Renal pelvis (tissue), 1 donor: ENCODE measurements at regions not wholly inside any gene's neighbourhood (a gene's known extent, or its start where the extent isn't known, plus 50 kb on each side); places are given as distances from the start of the nearest gene placed in this dataset.
A peak's percentile ranks its signal among the peaks of the same experiment; 100 is the strongest.

Experiments
- DNase-seq: peaks from one replicate; pipeline ENCODE4 v3.0.0-alpha.2; 2013

GRCh38 chr2:175560521-175561169 is 379.1 kb upstream of the ATP5MC3 start:
- DNase-seq: no peak

DNA sequence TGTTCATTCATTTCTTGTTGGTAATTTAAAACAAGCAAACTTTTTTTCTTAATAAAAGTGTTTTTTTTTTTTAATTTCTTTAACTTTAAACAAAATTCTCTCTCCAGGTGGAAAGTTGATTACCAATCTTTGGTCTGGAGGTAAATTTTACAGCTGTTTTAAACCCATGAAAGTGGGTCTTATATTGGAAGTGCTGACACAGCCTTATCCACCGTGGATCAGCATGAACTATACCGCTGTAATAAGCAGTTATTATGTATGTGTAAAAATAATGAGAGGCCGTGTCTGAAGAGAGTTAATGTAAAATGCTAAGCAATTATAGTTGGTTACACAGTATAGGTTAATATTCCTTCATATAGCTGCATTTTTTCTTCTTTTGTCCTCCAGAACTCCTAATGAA is 378.1 kb upstream of the ATP5MC3 start:
- no peak for DNase-seq

GRCh38 chr2:175557810-175558377 is 376.4 kb upstream of the ATP5MC3 start:
- no peak for DNase-seq

- no peak for DNase-seq
Observed at GRCh38 chr2:175553910-175554309, 372.4 kb upstream of the ATP5MC3 start.

GRCh38 chr2:175552902-175553301 is 371.4 kb upstream of the ATP5MC3 start:
- no peak for DNase-seq

GRCh38 chr2:175540421-175540820 is 358.9 kb upstream of the ATP5MC3 start:
- no peak for DNase-seq

DNA sequence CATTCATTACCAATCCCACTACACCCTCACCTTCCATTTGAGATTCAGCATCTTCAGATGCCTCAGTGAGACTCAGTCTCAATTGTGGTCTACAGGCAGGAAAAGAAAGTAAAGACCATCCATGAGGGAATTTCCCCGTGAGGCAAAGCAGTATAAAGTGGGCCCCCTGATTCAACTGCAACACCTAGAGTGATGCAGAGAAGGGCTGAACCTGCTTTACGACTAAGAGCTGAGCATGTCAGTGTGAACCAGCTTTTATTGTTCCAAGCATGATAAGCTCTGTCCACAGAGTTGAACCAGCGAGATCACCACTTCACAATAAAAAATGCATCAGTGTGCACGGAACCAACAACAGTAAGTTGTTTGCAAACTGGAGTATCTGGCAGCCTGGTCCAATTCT is 357.6 kb upstream of the ATP5MC3 start:
- no peak for DNase-seq

GRCh38 chr2:175536059-175536458 is 354.5 kb upstream of the ATP5MC3 start:
- no peak for DNase-seq

DNA sequence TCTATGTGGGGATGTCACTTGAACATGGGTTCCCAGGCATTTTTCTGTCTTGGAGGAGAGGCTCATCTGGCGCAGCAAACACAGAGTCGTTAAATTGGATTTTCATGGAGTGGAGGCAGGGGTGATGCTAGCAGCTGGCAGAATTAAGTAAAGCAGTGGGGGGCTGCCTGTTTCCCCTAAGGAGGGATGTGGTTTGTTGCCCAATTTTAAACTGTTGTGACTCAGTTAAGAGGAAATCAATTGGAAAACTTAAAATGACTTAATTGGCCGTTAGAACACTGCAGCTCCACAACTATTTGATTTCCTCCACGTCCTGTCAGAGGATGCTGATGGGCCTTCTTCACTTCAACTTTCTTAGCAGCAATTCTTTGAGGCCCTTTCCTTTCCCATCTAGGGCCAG is 354.1 kb upstream of the ATP5MC3 start:
- DNase-seq: no peak

DNA sequence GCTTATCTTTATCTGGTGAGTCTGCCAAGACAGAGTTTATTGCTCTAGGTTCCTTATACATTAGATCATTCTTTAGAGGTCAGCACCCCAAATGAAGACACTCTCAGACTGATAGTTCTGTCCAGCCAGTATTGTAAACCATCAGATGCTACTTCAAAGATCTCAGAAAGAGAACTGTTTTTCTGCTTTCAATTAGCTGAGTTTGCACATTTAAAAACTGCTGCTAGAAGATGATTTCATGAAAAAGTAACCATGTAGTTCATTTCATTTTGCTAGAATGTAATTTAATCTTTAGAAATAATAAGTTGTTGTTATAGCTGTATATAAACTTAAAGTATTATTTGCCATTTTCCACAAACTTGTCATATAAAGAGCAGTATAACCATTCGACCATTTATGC is 344.5 kb upstream of the ATP5MC3 start:
- no peak for DNase-seq

DNA sequence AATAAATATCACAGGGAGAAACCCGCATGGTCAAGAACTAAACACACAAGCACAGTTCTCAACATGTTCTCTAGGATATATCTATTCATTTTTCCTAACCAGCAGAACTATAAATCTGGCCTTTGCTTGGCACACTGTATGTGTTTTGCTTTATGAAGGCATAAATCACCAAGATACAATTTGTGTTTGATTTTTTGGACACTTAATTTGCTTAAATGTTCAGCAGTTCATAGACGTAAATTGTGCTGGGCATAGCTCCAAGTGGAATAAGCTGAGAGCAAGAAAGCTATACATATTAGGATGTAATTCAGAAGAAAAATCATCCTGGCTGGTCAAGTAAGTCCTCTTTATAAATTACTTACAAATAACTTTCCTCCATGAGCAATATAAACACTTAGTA is 341.5 kb upstream of the ATP5MC3 start:
- peak; percentile 29 for DNase-seq

- DNase-seq: no peak
Observed at GRCh38 chr2:175518206-175518605, 336.7 kb upstream of the ATP5MC3 start.

DNA sequence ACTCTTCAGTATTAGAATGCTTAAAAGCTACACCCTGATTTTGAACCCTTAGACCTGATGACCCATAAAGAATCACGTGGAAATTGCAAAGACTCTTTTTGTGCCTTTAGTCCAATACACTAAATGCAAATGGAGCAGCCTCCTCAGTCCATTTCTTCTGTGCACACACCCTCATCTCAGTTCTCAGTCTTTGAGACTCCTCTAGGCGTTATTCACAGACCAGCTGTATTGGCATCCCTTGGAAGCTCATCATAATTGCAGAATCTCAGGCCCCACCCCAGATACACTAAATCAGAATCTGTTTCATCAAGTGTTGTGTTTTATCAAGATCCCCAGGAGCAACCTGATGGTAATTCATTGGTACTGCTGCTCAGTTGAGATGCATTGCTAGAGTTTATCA is 335.0 kb upstream of the ATP5MC3 start:
- no peak for DNase-seq

GRCh38 chr2:175500255-175500654 is 318.7 kb upstream of the ATP5MC3 start:
- no peak for DNase-seq

DNA sequence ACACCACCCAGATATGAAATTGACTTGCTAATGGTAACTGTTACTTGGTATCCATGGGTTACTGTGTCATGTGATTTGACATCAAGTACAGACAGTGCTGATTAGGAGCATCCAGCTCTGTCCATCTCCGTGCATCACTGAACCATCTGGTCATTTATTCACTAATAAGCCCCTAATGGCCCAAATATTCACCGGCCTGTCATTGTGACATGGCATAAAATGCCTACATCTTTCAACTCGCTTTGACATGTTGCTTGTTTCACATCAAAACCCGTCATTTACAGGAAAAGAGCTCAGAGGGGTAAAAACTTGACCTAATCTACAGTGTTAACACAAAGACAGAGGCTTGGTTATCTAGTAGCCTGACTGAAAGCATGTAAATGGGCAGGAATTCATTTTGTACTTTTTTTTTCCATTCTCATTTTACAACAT is 308.9 kb upstream of the ATP5MC3 start:
- no peak for DNase-seq

DNA sequence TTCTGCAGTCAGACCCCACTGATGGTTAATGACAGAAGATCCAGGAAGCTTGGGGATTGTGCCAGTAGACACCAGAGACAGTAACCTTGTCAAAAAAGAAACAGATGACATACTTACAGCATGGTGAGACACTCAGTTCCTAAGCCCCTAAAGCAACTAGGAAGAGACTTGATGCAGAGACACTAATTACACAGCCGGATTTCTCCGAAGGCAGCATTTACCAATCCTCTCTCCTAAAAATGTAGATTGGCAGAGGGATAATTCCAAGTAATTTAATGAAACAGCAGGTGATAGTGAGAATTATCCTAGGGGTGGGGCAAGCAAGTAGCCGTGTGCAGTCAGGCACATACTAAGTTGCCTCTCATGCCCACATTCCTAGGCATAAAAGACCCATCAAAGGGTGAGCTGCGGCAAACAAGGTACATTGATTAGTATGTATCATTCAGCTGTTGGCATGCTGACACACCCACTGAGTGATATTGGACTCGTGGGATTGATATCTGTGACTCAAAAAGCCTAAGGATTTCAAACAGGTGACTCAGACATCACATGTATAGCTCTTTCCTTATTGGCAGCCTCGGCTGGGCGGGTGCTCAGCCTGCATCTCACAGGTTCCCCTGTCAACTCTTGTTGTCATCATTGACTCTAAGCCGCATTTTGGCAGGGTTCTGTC is 296.7 kb upstream of the ATP5MC3 start:
- no peak for DNase-seq

- DNase-seq: no peak
Observed at GRCh38 chr2:175476948-175477347, 295.4 kb upstream of the ATP5MC3 start.

GRCh38 chr2:175476374-175476773 is 294.9 kb upstream of the ATP5MC3 start:
- DNase-seq: no peak

- no peak for DNase-seq
Observed at GRCh38 chr2:175475130-175475529, 293.6 kb upstream of the ATP5MC3 start.

DNA sequence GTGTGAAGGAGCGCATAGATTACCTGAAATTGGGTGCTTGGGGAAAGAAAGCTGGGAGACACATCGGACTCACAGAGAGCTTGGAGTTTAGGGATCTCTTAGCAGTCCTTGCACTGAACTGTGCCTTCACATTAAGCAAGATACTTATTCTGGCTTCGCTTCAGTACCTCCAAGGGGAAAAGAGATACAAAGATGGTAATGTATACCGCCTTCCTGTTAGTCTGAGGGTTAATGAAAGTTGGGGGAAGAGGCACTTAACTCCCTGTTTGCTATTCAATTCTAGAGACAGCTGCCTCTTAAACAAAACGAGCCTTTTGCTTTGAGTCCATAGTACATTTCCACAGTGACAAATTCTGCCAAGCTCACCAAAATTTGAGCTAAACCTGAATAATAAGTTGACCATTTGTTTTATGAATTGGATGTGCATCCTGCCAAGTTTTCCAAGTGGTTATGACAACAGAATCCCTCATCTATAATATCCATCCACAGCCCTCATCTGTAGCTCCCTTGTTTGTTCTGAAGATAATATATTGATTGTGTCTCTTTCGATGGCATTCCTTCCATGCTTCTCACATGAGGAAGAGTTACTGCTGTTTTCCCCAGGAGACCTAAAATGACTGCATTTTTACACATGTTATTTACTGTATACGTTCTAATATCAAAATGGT is 287.1 kb upstream of the ATP5MC3 start:
- DNase-seq: peak; percentile 57

- no peak for DNase-seq
Observed at GRCh38 chr2:175465101-175465500, 283.6 kb upstream of the ATP5MC3 start.

DNA sequence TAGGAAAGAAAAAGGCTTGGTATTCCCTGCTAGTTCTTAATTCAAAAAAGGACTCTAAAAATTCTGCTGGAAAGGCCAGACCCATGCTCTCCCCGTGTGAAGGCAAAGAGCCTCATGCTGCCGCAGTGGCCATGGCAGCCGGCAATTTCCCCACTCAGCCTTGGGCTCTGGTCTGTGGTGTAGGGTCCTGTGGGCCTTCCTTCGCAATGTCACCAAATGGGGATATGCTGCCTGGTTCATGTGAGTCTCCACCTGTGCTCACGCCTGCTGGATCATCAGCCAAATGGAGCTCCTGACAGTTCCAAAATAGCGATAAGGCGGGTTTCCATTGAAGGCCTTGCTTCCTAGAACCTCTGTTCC is 282.8 kb upstream of the ATP5MC3 start:
- DNase-seq: no peak
